ENCODE measurements at regions not wholly inside any gene's neighbourhood (a gene's known extent, or its start where the extent isn't known, plus 50 kb on each side); places are given as distances from the start of the nearest gene placed in this dataset.

DNA sequence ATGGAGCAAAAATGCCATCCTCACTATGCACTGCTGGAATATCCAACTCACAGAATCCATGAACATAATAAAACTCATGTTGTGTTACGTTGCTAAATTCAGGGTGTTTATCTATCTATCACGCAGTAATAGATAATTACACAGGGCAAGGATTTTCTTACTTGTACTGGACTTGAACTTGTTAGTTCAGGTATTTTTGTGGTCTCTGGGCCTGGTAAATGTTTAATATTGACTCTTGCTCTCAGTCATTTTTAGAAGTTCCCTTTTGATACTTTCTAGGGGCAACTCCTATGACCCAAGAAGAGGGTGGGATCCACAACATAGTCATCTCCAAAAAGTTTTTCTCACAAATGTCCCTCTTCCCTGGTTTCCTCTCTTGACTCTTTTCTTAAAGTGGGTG, 522.4 kb upstream of the IGFBP7 start:
- Histone ChIP-seq H3K4me1 (ENCODE audit: control insufficient read depth, insufficient read depth, low read length) (no peaks in the 10 kb centered on the region), H3K9ac (ENCODE audit: low read length) (no peak overlapping the region), H3K27me3 (ENCODE audit: control insufficient read depth, insufficient read depth, low read length) (no peaks in the 10 kb centered on the region), H3K27ac (ENCODE audit: low read depth, low read length) (no peak overlapping the region), H3K9me3 (ENCODE audit: control insufficient read depth, insufficient read depth, low read depth, low read length) (no peaks in the 10 kb centered on the region), H3K36me3 (ENCODE audit: control insufficient read depth, insufficient read depth, low read length) (no peaks in the 10 kb centered on the region), H3K4me3 (ENCODE audit: low read depth, low read length) (no peak overlapping the region)

DNA sequence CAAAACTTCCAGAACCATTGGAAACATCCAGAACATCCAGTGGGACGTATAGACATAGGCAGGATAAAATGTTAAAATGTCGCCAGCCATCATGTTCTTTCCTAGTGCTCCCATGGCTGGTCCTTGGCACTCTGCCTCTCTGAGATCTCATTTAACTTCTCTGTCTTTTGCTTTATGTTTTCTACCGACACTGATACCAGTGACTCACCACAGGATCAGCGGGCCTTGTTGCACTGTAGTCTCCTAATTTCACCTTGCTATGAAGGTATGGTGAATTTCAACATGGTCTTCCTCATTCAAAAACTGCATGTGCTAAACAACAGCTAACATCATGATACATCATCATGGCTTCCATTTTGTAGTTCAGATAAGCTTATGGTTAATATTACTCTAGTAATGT, 521.0 kb upstream of the IGFBP7 start:
- no peak overlapping the region for H3K9ac ChIP-seq (ENCODE audit: low read length)
- no peaks in the 10 kb centered on the region for H3K27me3 ChIP-seq (ENCODE audit: control insufficient read depth, insufficient read depth, low read length)
- no peak overlapping the region for H3K4me3 ChIP-seq (ENCODE audit: low read depth, low read length)
- no peak overlapping the region for H3K27ac ChIP-seq (ENCODE audit: low read depth, low read length)
- 0 out of 2 replicates have a peak, but pooled peaks cover 2% of the 10 kb centered on the region for H3K9me3 ChIP-seq (ENCODE audit: control insufficient read depth, insufficient read depth, low read depth, low read length)
- no peaks in the 10 kb centered on the region for H3K36me3 ChIP-seq (ENCODE audit: control insufficient read depth, insufficient read depth, low read length)
- no peaks in the 10 kb centered on the region for H3K4me1 ChIP-seq (ENCODE audit: control insufficient read depth, insufficient read depth, low read length)

- no peaks in the 10 kb centered on the region for H3K36me3 ChIP-seq (ENCODE audit: control insufficient read depth, insufficient read depth, low read length)
- no peak overlapping the region for H3K27ac ChIP-seq (ENCODE audit: low read depth, low read length)
- no peak overlapping the region for H3K9ac ChIP-seq (ENCODE audit: low read length)
- peaks cover 14% of the 10 kb centered on the region for H3K9me3 ChIP-seq (ENCODE audit: control insufficient read depth, insufficient read depth, low read depth, low read length)
- no peak overlapping the region for H3K4me3 ChIP-seq (ENCODE audit: low read depth, low read length)
- H3K4me1 ChIP-seq (ENCODE audit: control insufficient read depth, insufficient read depth, low read length), result no peaks in the 10 kb centered on the region
- H3K27me3 ChIP-seq (ENCODE audit: control insufficient read depth, insufficient read depth, low read length), result no peaks in the 10 kb centered on the region
These were observed 517.8 kb upstream of the IGFBP7 start for GRCh38 chr4:57628004-57628403.

GRCh38 chr4:57614257-57614932, 504.2 kb upstream of the IGFBP7 start:
- Histone ChIP-seq H3K4me3 (ENCODE audit: low read depth, low read length) (no peak overlapping the region), H3K4me1 (ENCODE audit: control insufficient read depth, insufficient read depth, low read length) (no peaks in the 10 kb centered on the region), H3K9me3 (ENCODE audit: control insufficient read depth, insufficient read depth, low read depth, low read length) (no peaks in the 10 kb centered on the region), H3K9ac (ENCODE audit: low read length) (no peak overlapping the region), H3K27ac (ENCODE audit: low read depth, low read length) (no peak overlapping the region), H3K27me3 (ENCODE audit: control insufficient read depth, insufficient read depth, low read length) (no peaks in the 10 kb centered on the region), H3K36me3 (ENCODE audit: control insufficient read depth, insufficient read depth, low read length) (no peaks in the 10 kb centered on the region)

GRCh38 chr4:57612279-57612678, 502.1 kb upstream of the IGFBP7 start:
- H3K9ac ChIP-seq (ENCODE audit: low read length), result no peak overlapping the region
- H3K27me3 ChIP-seq (ENCODE audit: control insufficient read depth, insufficient read depth, low read length), result no peaks in the 10 kb centered on the region
- H3K4me1 ChIP-seq (ENCODE audit: control insufficient read depth, insufficient read depth, low read length), result no peaks in the 10 kb centered on the region
- no peak overlapping the region for H3K4me3 ChIP-seq (ENCODE audit: low read depth, low read length)
- no peak overlapping the region for H3K27ac ChIP-seq (ENCODE audit: low read depth, low read length)
- H3K36me3 ChIP-seq (ENCODE audit: control insufficient read depth, insufficient read depth, low read length), result no peaks in the 10 kb centered on the region
- H3K9me3 ChIP-seq (ENCODE audit: control insufficient read depth, insufficient read depth, low read depth, low read length), result no peaks in the 10 kb centered on the region

DNA sequence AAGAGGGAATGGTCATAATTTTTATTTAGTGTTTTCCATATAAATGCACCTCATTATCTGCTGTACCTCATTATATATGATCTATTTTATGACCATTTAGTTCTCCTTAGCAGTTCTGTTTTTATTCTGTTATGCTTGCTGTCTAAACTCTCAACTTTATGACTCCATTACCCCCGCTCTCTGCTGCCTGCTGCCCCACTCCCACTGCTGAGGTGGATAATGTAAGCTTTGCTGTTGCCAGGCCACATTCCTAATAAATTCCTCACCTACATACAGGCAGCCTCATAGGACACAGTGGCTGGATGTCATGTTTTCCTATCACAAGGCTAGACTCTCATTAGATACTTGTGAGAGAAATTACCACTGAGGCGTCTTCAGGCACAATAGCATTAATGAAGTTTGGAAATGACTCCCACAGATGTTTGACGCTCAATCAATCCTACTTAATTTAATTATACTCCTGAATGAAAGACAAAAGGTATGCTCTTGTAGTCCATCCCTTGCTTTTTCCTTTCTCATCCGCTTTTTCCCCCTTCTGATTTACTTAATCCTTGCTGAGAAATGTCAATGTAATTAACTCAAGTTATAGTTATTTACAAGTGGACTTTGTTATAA, 497.5 kb upstream of the IGFBP7 start:
- Histone ChIP-seq H3K27me3 (ENCODE audit: control insufficient read depth, insufficient read depth, low read length) (no peaks in the 10 kb centered on the region), H3K9ac (ENCODE audit: low read length) (no peak overlapping the region), H3K4me3 (ENCODE audit: low read depth, low read length) (no peak overlapping the region), H3K36me3 (ENCODE audit: control insufficient read depth, insufficient read depth, low read length) (no peaks in the 10 kb centered on the region), H3K27ac (ENCODE audit: low read depth, low read length) (no peak overlapping the region), H3K9me3 (ENCODE audit: control insufficient read depth, insufficient read depth, low read depth, low read length) (no peaks in the 10 kb centered on the region), H3K4me1 (ENCODE audit: control insufficient read depth, insufficient read depth, low read length) (no peaks in the 10 kb centered on the region)

GRCh38 chr4:57605376-57605775, 495.2 kb upstream of the IGFBP7 start:
- H3K9ac ChIP-seq (ENCODE audit: low read length), result no peak overlapping the region
- no peaks in the 10 kb centered on the region for H3K9me3 ChIP-seq (ENCODE audit: control insufficient read depth, insufficient read depth, low read depth, low read length)
- H3K36me3 ChIP-seq (ENCODE audit: control insufficient read depth, insufficient read depth, low read length), result no peaks in the 10 kb centered on the region
- no peak overlapping the region for H3K27ac ChIP-seq (ENCODE audit: low read depth, low read length)
- no peaks in the 10 kb centered on the region for H3K27me3 ChIP-seq (ENCODE audit: control insufficient read depth, insufficient read depth, low read length)
- H3K4me1 ChIP-seq (ENCODE audit: control insufficient read depth, insufficient read depth, low read length), result no peaks in the 10 kb centered on the region
- no peak overlapping the region for H3K4me3 ChIP-seq (ENCODE audit: low read depth, low read length)

DNA sequence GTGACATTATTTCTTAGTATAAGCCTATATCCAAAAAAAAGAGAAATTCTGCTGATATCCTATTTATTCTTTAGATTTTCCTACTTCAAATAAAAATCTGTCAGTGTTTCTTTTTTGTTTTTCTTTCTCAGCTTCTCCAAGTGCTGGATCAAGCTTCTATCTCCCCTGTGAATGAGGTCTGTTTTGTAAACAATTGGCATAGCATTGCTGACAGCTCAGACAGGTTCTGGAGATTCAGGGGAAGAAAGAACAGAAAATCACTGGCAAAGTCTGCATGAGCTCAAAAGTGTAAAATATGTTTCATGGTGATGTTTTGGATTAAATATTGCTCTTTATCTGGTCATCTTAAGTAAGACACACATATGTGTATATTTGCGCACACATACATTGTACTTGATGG, 492.0 kb upstream of the IGFBP7 start:
- Histone ChIP-seq H3K9me3 (ENCODE audit: control insufficient read depth, insufficient read depth, low read depth, low read length) (no peaks in the 10 kb centered on the region), H3K27me3 (ENCODE audit: control insufficient read depth, insufficient read depth, low read length) (no peaks in the 10 kb centered on the region), H3K36me3 (ENCODE audit: control insufficient read depth, insufficient read depth, low read length) (no peaks in the 10 kb centered on the region)

DNA sequence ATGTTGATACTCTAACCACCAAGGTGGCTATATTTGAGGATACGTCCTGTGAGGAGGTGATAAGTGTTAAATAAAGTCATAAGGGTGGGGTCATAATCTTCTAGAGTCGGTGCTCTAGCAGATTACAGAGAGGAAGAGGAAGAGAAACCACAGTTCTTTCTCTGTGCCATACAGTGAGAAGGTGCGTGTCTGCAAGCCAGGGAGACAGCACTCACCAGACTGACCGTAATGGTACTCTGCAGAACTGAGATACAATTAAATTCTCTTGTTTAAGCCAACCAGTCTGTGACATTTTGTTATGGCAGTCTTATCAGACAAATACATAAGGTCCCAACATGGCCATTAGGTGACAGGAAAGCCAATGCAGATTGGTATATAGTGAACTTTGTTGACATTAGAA, 480.9 kb upstream of the IGFBP7 start:
- H3K9me3 ChIP-seq (ENCODE audit: control insufficient read depth, insufficient read depth, low read depth, low read length), result no peaks in the 10 kb centered on the region
- no peak overlapping the region for H3K27ac ChIP-seq (ENCODE audit: low read depth, low read length)
- H3K9ac ChIP-seq (ENCODE audit: low read length), result no peak overlapping the region
- no peaks in the 10 kb centered on the region for H3K27me3 ChIP-seq (ENCODE audit: control insufficient read depth, insufficient read depth, low read length)
- H3K4me3 ChIP-seq (ENCODE audit: low read depth, low read length), result no peak overlapping the region
- H3K4me1 ChIP-seq (ENCODE audit: control insufficient read depth, insufficient read depth, low read length), result no peaks in the 10 kb centered on the region
- H3K36me3 ChIP-seq (ENCODE audit: control insufficient read depth, insufficient read depth, low read length), result no peaks in the 10 kb centered on the region

More for the DNA sequence above, 492.0 kb upstream of the IGFBP7 start:
- H3K4me3 ChIP-seq (ENCODE audit: low read depth, low read length), result no peak overlapping the region
- H3K9ac ChIP-seq (ENCODE audit: low read length), result no peak overlapping the region
- no peaks in the 10 kb centered on the region for H3K4me1 ChIP-seq (ENCODE audit: control insufficient read depth, insufficient read depth, low read length)
- no peak overlapping the region for H3K27ac ChIP-seq (ENCODE audit: low read depth, low read length)

GRCh38 chr4:57588557-57588956, 478.4 kb upstream of the IGFBP7 start:
- Histone ChIP-seq H3K36me3 (ENCODE audit: control insufficient read depth, insufficient read depth, low read length) (no peaks in the 10 kb centered on the region), H3K9ac (ENCODE audit: low read length) (no peak overlapping the region), H3K9me3 (ENCODE audit: control insufficient read depth, insufficient read depth, low read depth, low read length) (no peaks in the 10 kb centered on the region), H3K27me3 (ENCODE audit: control insufficient read depth, insufficient read depth, low read length) (no peaks in the 10 kb centered on the region), H3K4me3 (ENCODE audit: low read depth, low read length) (no peak overlapping the region), H3K4me1 (ENCODE audit: control insufficient read depth, insufficient read depth, low read length) (no peaks in the 10 kb centered on the region), H3K27ac (ENCODE audit: low read depth, low read length) (no peak overlapping the region)

- no peaks in the 10 kb centered on the region for H3K9me3 ChIP-seq (ENCODE audit: control insufficient read depth, insufficient read depth, low read depth, low read length)
- no peak overlapping the region for H3K27ac ChIP-seq (ENCODE audit: low read depth, low read length)
- no peaks in the 10 kb centered on the region for H3K36me3 ChIP-seq (ENCODE audit: control insufficient read depth, insufficient read depth, low read length)
- H3K4me1 ChIP-seq (ENCODE audit: control insufficient read depth, insufficient read depth, low read length), result no peaks in the 10 kb centered on the region
- H3K27me3 ChIP-seq (ENCODE audit: control insufficient read depth, insufficient read depth, low read length), result no peaks in the 10 kb centered on the region
- no peak overlapping the region for H3K4me3 ChIP-seq (ENCODE audit: low read depth, low read length)
- no peak overlapping the region for H3K9ac ChIP-seq (ENCODE audit: low read length)
These were observed 470.8 kb upstream of the IGFBP7 start for GRCh38 chr4:57580710-57581599.
